Esophagus squamous epithelium (tissue), 5 donors: ENCODE measurements at regions not wholly inside any gene's neighbourhood (a gene's known extent, or its start where the extent isn't known, plus 50 kb on each side); places are given as distances from the start of the nearest gene placed in this dataset.

Experiments used
- DNase-seq: peaks from one replicate; lab custom pipeline; 2025; lab: John Stamatoyannopoulos, UW
- H3K27ac ChIP-seq, 4 donors: fragments of 200-600 bp; sonication (generic); one replicate each; pipeline ENCODE4 v1.5.1; 2016 to 2019; ENCODE audit warnings: mild to moderate bottlenecking in 1 of 4
- H3K27me3 ChIP-seq, 4 donors: fragments of 200-600 bp; sonication (generic); 1 replicate in 3 of 4; 2 replicates in 1 of 4; pipeline versions ENCODE4 v1.5.1 to v1.6.0; 2017 to 2021; ENCODE audit warnings: antibody characterized with exemption in 1 of 4
- H3K36me3 ChIP-seq, 3 donors: fragments of 200-600 bp; sonication (generic); one replicate each; pipeline ENCODE4 v1.5.1; 2016 to 2019
- H3K4me1 ChIP-seq, 3 donors: fragments of 200-600 bp; sonication (generic); one replicate each; pipeline ENCODE4 v1.5.1; 2017 to 2019
- H3K4me3 ChIP-seq, 4 donors: fragments of 200-600 bp; sonication (generic); 1 replicate in 3 of 4; 2 replicates in 1 of 4; pipeline ENCODE4 v1.5.1; 2016 to 2019; ENCODE audit warnings: mild to moderate bottlenecking in 2 of 4, moderate library complexity in 1 of 4
- H3K9me3 ChIP-seq, 3 donors: fragments of 200-600 bp; sonication (generic); one replicate each; pipeline ENCODE4 v1.5.1; 2016 to 2019
- POLR2A ChIP-seq, 4 donors: fragments of 450-650 bp; IDR thresholded peaks; one replicate each; pipeline ENCODE4 v1.6.1; 2017; ENCODE audit warnings: antibody characterized with exemption in 4 of 4, mild to moderate bottlenecking in 4 of 4, moderate library complexity in 3 of 4
- WGBS, 2 donors: methylation state at CpG; one replicate each; pipeline ENCODE4 v1.1.5; 2018; 5-methylcytosine and 5-hydroxymethylcytosine counted together
- intact Hi-C: fragments of 100-400 bp; cut with DNase I; formaldehyde crosslinking; loops from one replicate; pipeline ENCODE4 v1.15.0; 2022
- TF ChIP-seq, protein P1 (sequence below), 6 experiments: fragments of 450-650 bp in 4 of 6; fragments of 200-600 bp in 2 of 6; sonication (generic) in 2 of 6; IDR thresholded peaks; one replicate each; pipeline ENCODE4 v1.5.1; 2016 to 2019; ENCODE audit warnings: antibody characterized with exemption in 6 of 6, mild to moderate bottlenecking in 4 of 6, moderate library complexity in 4 of 6
- donor health status: DM: yes; HTN: yes; CAD: no.

DNA sequence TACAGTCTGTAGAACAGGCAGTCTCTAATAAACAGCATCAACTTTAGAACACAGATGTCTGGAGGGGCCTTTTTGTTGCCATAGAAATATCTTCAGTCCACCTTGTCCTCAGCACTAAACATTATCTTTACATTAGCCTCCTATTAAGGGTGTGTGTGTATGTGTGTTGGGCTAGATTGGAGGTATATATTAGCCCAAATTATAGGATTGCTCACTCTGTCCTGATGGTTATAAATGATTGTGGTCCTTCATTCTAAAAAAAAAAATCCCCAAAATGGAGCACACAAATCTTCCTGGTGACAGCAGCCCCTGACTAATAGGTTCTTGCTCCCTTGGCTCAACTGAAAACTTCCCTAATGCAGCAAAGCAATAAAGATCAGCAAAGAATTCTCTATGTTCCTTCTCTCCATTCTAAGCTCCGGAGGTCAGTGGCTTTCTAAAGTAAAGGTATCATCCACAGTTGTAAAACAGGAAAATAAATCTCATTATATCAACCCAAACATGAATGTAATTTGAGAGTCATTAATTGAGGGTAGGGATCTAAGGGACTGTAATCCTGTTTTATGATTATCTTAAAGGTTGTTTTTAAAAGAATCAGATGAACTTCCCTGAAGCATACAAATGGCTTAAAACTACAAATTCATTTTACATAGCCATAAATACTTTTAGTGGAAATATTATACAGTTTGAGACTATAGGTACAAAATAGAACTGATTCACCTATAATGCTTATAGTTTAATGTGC, 232.7 kb downstream of the KLF12 start:
- no peaks in the 10 kb centered on the region for H3K27me3 ChIP-seq
- no peaks in the 10 kb centered on the region for H3K36me3 ChIP-seq
- no peaks in the 10 kb centered on the region for H3K9me3 ChIP-seq
- no peak overlapping the region for H3K4me3 ChIP-seq
- H3K4me1 ChIP-seq: no peaks in the 10 kb centered on the region
- DNase-seq: no peak
- no peak for TF ChIP-seq POLR2A (IDR thresholded peaks at IDR 0.05)
- TF ChIP-seq, protein P1, sequence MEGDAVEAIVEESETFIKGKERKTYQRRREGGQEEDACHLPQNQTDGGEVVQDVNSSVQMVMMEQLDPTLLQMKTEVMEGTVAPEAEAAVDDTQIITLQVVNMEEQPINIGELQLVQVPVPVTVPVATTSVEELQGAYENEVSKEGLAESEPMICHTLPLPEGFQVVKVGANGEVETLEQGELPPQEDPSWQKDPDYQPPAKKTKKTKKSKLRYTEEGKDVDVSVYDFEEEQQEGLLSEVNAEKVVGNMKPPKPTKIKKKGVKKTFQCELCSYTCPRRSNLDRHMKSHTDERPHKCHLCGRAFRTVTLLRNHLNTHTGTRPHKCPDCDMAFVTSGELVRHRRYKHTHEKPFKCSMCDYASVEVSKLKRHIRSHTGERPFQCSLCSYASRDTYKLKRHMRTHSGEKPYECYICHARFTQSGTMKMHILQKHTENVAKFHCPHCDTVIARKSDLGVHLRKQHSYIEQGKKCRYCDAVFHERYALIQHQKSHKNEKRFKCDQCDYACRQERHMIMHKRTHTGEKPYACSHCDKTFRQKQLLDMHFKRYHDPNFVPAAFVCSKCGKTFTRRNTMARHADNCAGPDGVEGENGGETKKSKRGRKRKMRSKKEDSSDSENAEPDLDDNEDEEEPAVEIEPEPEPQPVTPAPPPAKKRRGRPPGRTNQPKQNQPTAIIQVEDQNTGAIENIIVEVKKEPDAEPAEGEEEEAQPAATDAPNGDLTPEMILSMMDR (IDR thresholded peaks at IDR 0.05): no peak
- 67 to 89% methylated on average over 1 of the region's 1 CpG for WGBS, 2 donors
- intact Hi-C loops: no loop called here
- no peak overlapping the region for H3K27ac ChIP-seq

DNA sequence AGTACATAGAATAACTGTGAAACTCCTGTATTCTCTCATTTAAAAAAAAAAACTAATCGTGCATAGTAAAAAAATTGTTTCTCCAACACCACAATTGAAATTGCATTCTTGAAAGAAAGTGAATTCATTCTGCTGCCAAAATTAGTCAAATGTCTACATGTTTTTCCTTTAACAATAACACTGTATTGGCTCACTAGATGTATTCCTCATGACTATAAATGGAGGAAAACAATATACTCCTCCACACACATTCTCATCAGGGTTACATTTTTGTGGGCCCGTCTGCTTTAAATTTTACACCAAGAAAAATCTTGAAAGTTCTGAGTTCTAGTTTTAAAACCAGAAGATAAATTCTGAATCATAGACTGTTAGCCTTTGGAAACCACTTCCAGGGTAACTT, 233.6 kb downstream of the KLF12 start:
- Histone ChIP-seq H3K9me3 (no peaks in the 10 kb centered on the region), H3K27ac (no peak overlapping the region), H3K4me1 (no peaks in the 10 kb centered on the region), H3K4me3 (no peak overlapping the region), H3K27me3 (no peaks in the 10 kb centered on the region), H3K36me3 (no peaks in the 10 kb centered on the region)
- intact Hi-C loops: no loop called here
- 62 to 76% methylated on average over 2 of the region's 2 CpGs for WGBS, 2 donors
- no peak for DNase-seq
- TF ChIP-seq, protein P1 (IDR thresholded peaks at IDR 0.05): no peak
- TF ChIP-seq POLR2A (IDR thresholded peaks at IDR 0.05): no peak

DNA sequence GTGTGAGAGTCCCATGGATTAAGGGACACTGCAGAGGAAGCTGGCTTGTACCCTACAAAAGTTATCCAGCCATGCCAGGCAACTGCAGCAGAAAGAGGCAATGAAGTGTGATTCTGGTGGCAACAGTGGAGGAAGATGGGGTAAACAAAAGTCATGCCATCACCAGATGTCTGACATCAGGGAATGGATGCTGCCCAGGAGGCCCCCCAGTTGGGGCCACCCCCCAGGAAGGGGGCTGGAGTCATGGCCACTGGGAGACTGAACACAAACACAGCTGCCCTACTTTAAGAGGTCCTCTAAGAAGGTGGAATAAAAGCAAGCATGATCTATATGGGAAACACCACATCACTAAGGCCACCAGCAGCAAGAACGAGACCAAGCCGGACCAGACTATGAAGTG, 235.3 kb downstream of the KLF12 start:
- H3K4me1 ChIP-seq: no peaks in the 10 kb centered on the region
- H3K9me3 ChIP-seq: no peaks in the 10 kb centered on the region
- 94 to 100% methylated on average over 2 of the region's 2 CpGs for whole genome bisulfite sequencing, 2 donors
- no peak for DNase-seq
- no peak overlapping the region for H3K4me3 ChIP-seq
- H3K36me3 ChIP-seq: no peaks in the 10 kb centered on the region
- intact Hi-C loops: no loop called here
- no peak for TF ChIP-seq POLR2A (IDR thresholded peaks at IDR 0.05)
- TF ChIP-seq, protein P1 (IDR thresholded peaks at IDR 0.05): no peak
- H3K27ac ChIP-seq: no peak overlapping the region
- H3K27me3 ChIP-seq: no peaks in the 10 kb centered on the region

DNA sequence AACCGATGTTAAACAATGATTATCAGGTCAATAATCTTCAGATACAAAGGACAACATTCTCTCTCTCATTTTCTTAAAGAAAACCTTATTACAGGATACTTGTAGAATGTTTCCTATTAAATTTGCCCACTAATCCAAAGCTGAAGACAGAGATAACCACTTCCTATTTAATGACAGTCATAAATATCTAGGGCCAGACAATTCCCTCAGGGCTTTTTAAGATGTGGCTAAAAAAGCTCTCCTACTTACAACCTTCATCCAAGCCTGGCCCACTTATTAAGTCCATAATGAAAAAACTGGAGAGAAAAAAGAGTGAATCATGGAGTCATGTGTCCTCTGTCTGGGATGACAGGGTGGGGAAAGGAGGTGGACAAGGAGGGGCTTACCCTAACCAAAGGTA, 235.9 kb downstream of the KLF12 start:
- intact Hi-C loops: no loop called here
- H3K27ac ChIP-seq: no peak overlapping the region
- TF ChIP-seq, protein P1 (IDR thresholded peaks at IDR 0.05): no peak
- TF ChIP-seq POLR2A (IDR thresholded peaks at IDR 0.05): no peak
- H3K4me3 ChIP-seq: no peak overlapping the region
- no peak for DNase-seq
- no peaks in the 10 kb centered on the region for H3K36me3 ChIP-seq
- no peaks in the 10 kb centered on the region for H3K9me3 ChIP-seq
- 82 to 89% methylated on average over 1 of the region's 1 CpG for WGBS, 2 donors
- H3K4me1 ChIP-seq: no peaks in the 10 kb centered on the region
- no peaks in the 10 kb centered on the region for H3K27me3 ChIP-seq

DNA sequence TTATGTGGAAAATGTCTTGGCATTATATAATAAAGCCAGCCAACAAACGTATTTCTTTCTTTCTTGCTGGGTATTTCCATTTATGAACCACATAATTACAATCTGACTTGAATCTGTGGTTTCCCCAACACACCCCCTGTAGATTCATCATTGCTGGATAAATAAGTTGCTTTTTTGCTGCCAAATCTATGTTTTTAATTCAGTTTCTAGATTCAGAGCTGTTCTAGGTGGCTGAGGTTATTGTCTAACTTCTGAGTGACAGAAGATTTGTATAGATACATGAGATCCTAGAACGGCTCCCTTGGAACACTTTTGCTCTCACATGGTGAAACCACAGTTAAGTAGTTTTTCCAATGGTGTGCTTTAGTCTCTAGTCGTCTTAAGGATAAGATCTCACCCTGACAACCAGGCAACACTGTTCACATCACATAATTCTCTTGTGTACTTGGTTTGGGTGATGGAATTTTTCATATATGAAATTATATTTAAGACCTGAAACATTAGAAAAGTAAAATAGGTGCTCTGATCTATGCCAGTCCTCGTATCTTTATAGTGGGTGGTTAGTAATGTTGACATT, 239.1 kb downstream of the KLF12 start:
- Histone ChIP-seq H3K36me3 (no peaks in the 10 kb centered on the region), H3K4me3 (no peak overlapping the region), H3K9me3 (no peaks in the 10 kb centered on the region), H3K4me1 (no peaks in the 10 kb centered on the region), H3K27me3 (no peaks in the 10 kb centered on the region), H3K27ac (no peak overlapping the region)
- WGBS, 2 donors: 54% methylated on average over 4 of the region's 4 CpGs
- DNase-seq: no peak
- no peak for TF ChIP-seq POLR2A (IDR thresholded peaks at IDR 0.05)
- TF ChIP-seq, protein P1 (IDR thresholded peaks at IDR 0.05): no peak
- intact Hi-C loops: no loop called here
